Motor neuron (in vitro differentiated cells): ENCODE measurements at regions not wholly inside any gene's neighbourhood (a gene's known extent, or its start where the extent isn't known, plus 50 kb on each side); places are given as distances from the start of the nearest gene placed in this dataset.
"Not testable (repeated sequence)": the region's sequence is repeated elsewhere in the genome, so short reads cannot be mapped to it uniquely, and the experiment has no call there.

Experiments used
- ATAC-seq, 8 experiments: fragments of 200-7000 bp; cut with Tn5 transposase; replicated peaks in 6 of 8; 2 replicates each; pipeline ENCODE4 v1.8.0; 2021; ENCODE audit warnings: mild to moderate bottlenecking in 8 of 8, moderate library complexity in 8 of 8
- H3K27ac ChIP-seq, 2 donors: fragments of 250-450 bp; sonication (Bioruptor Pico); 2 replicates each; pipeline ENCODE4 v1.9.0; 2021; ENCODE audit warnings: antibody characterized with exemption in 2 of 2, mild to moderate bottlenecking in 2 of 2, moderate library complexity in 1 of 2
- H3K4me1 ChIP-seq, 2 donors: fragments of 250-450 bp; sonication (Bioruptor Pico); replicated peaks in 1 of 2; 2 replicates each; pipeline ENCODE4 v1.6.1; 2021; ENCODE audit warnings: antibody characterized with exemption in 2 of 2, mild to moderate bottlenecking in 2 of 2, moderate library complexity in 1 of 2
- H3K4me3 ChIP-seq, 5 donors: fragments of 250-450 bp; sonication (Bioruptor Pico); 2 replicates each; pipeline ENCODE4 v1.9.0; 2021; ENCODE audit warnings: antibody characterized with exemption in 5 of 5, mild to moderate bottlenecking in 5 of 5, moderate library complexity in 4 of 5
- WGBS, 10 experiments: fragments of 450-650 bp; shearing (Covaris generic); methylation state at CpG; one replicate each; pipeline ENCODE4 v1.0.0; 2022; 5-methylcytosine and 5-hydroxymethylcytosine counted together
- in situ Hi-C, 9 experiments: fragments of 400-800 bp; cut with MboI; loops; one replicate each; pipeline ENCODE4 v1.15.0; 2021; ENCODE audit warnings: low sequenced_read_pairs in 9 of 9, low pct_unique_long_range_greater_than_20kb in 2 of 9; ENCODE audit not compliant: unreplicated experiment in 9 of 9

GRCh38 chr12:14099994-14100393 lies 118.6 kb upstream of the GRIN2B start:
- H3K4me3 ChIP-seq: no peak overlapping the region
- in situ Hi-C loops: no loop called here
- H3K27ac ChIP-seq: no peak overlapping the region
- 8 to 100% (median 69%) methylated on average over 1 to 3 of the region's 3 CpGs; no CpG with 5 or more reads in 3 of the 10 experiments for WGBS, 10 experiments
- no peaks in the 10 kb centered on the region for H3K4me1 ChIP-seq
- ATAC-seq: no peak

GRCh38 chr12:14101556-14101955 lies 120.2 kb upstream of the GRIN2B start:
- ATAC-seq, H3K4me3 ChIP-seq, H3K4me1 ChIP-seq, in situ Hi-C loops, H3K27ac ChIP-seq: not testable (repeated sequence)
- WGBS, 10 experiments: 0 to 100% methylated on average over 1 of the region's 1 CpG; no CpG with 5 or more reads in 8 of the 10 experiments

GRCh38 chr12:14111230-14111865 lies 129.9 kb upstream of the GRIN2B start:
- in situ Hi-C loops: no loop called here

GRCh38 chr12:14113031-14113430 lies 131.6 kb upstream of the GRIN2B start:
- Histone ChIP-seq H3K4me1 (no peaks in the 10 kb centered on the region), H3K4me3 (no peak overlapping the region), H3K27ac (no peak overlapping the region)
- 0 to 83% methylated on average over 1 of the region's 1 CpG; no CpG with 5 or more reads in 8 of the 10 experiments for WGBS, 10 experiments
- no peak for ATAC-seq
- in situ Hi-C loops: no loop called here

More at GRCh38 chr12:14111230-14111865, 129.9 kb upstream of the GRIN2B start:
- 12 to 88% (median 60%) methylated on average over 1 to 5 of the region's 9 CpGs; no CpG with 5 or more reads in 5 of the 10 experiments for WGBS, 10 experiments
- ATAC-seq: no peak
- Histone ChIP-seq H3K27ac (no peak overlapping the region), H3K4me1 (no peaks in the 10 kb centered on the region), H3K4me3 (no peak overlapping the region)

- ATAC-seq: no peak
- H3K27ac ChIP-seq: no peak overlapping the region
- in situ Hi-C loops: no loop called here
- H3K4me1 ChIP-seq: peaks cover 10 to 14% of the 10 kb centered on the region in 2 donors
- H3K4me3 ChIP-seq: no peak overlapping the region
- WGBS, 10 experiments: 100% methylated on average over 2 of the region's 2 CpGs; no CpG with 5 or more reads in 9 of the 10 experiments
Measured at GRCh38 chr12:14126692-14127091, 145.3 kb upstream of the GRIN2B start.

- Histone ChIP-seq H3K4me3 (no peak overlapping the region), H3K27ac (no peak overlapping the region), H3K4me1 (peaks cover 10 to 14% of the 10 kb centered on the region in 2 donors)
- WGBS, 10 experiments: 0 to 83% (median 41%) methylated on average over 2 to 10 of the region's 12 CpGs; no CpG with 5 or more reads in 2 of the 10 experiments
- ATAC-seq: peak in 5 of 8 experiments; percentile 56 to 78 (median 69)
- in situ Hi-C loops: no loop called here
Measured at GRCh38 chr12:14129611-14130195, 148.3 kb upstream of the GRIN2B start.

GRCh38 chr12:14135996-14136395 lies 154.6 kb upstream of the GRIN2B start:
- Histone ChIP-seq H3K4me1 (no peaks in the 10 kb centered on the region), H3K4me3 (no peak overlapping the region), H3K27ac (no peak overlapping the region)
- no peak for ATAC-seq
- WGBS, 10 experiments: 20 to 100% (median 90%) methylated on average over 1 to 2 of the region's 2 CpGs; no CpG with 5 or more reads in 7 of the 10 experiments
- in situ Hi-C loops: no loop called here

GRCh38 chr12:14138495-14138894 lies 157.1 kb upstream of the GRIN2B start:
- no peak overlapping the region for H3K27ac ChIP-seq
- H3K4me1 ChIP-seq: no peaks in the 10 kb centered on the region
- WGBS, 10 experiments: 0 to 87% (median 40%) methylated on average over 1 to 4 of the region's 6 CpGs; no CpG with 5 or more reads in 5 of the 10 experiments
- peak in 2 of 8 experiments; percentile 41 to 59 for ATAC-seq
- no peak overlapping the region for H3K4me3 ChIP-seq
- in situ Hi-C loops: no loop called here

- 0 to 92% (median 70%) methylated on average over 1 to 6 of the region's 6 CpGs; no CpG with 5 or more reads in 1 of the 10 experiments for WGBS, 10 experiments
- H3K27ac ChIP-seq: no peak overlapping the region
- in situ Hi-C loops: no loop called here
- ATAC-seq: no peak
- no peak overlapping the region for H3K4me3 ChIP-seq
- no peaks in the 10 kb centered on the region for H3K4me1 ChIP-seq
Measured at GRCh38 chr12:14148489-14149270, 167.3 kb upstream of the GRIN2B start.

- in situ Hi-C loops: loop anchor here in 5 of 9 experiments (25.0 kb wide), 4 partner anchors 192 to 892 kb away; no protein-coding TSS in a partner anchor
- Histone ChIP-seq H3K27ac (no peak overlapping the region), H3K4me1 (no peaks in the 10 kb centered on the region), H3K4me3 (no peak overlapping the region)
- no peak for ATAC-seq
- 0 to 100% (median 64%) methylated on average over 1 of the region's 1 CpG; no CpG with 5 or more reads in 1 of the 10 experiments for WGBS, 10 experiments
Measured at GRCh38 chr12:14153803-14154202, 172.4 kb upstream of the GRIN2B start.

- in situ Hi-C loops: loop anchor here in 5 of 9 experiments (25.0 kb wide), 4 partner anchors 194 to 894 kb away; no protein-coding TSS in a partner anchor
- Histone ChIP-seq H3K4me1 (no peaks in the 10 kb centered on the region), H3K27ac (no peak overlapping the region), H3K4me3 (no peak overlapping the region)
- no peak for ATAC-seq
- 0 to 100% (median 55%) methylated on average over 1 to 2 of the region's 2 CpGs; no CpG with 5 or more reads in 4 of the 10 experiments for WGBS, 10 experiments
Measured at GRCh38 chr12:14156606-14157005, 175.2 kb upstream of the GRIN2B start.

GRCh38 chr12:14157088-14157747 lies 175.8 kb upstream of the GRIN2B start:
- in situ Hi-C loops: loop anchor here in 5 of 9 experiments (25.0 kb wide), 4 partner anchors 195 to 895 kb away; no protein-coding TSS in a partner anchor
- ATAC-seq: no peak
- WGBS, 10 experiments: 13 to 100% (median 50%) methylated on average over 1 to 3 of the region's 3 CpGs; no CpG with 5 or more reads in 3 of the 10 experiments
- no peak overlapping the region for H3K27ac ChIP-seq
- no peaks in the 10 kb centered on the region for H3K4me1 ChIP-seq
- no peak overlapping the region for H3K4me3 ChIP-seq
